Pancreas (tissue), 10 donors: ENCODE measurements at regions not wholly inside any gene's neighbourhood (a gene's known extent, or its start where the extent isn't known, plus 50 kb on each side); places are given as distances from the start of the nearest gene placed in this dataset.

Experiments used
- ATAC-seq, 4 donors: fragments of 200-7000 bp; cut with Tn5 transposase; one replicate each; pipeline versions ENCODE4 v1.8.0 to v1.9.1; 2020; ENCODE audit warnings: mild to moderate bottlenecking in 4 of 4, moderate library complexity in 4 of 4
- DNase-seq, 6 donors: peaks; one replicate each; pipeline ENCODE4 v3.0.0-alpha.2; 2020
- FAIRE-seq: peaks from 2 replicates; lab custom pipeline; 2012; peaks lifted over from hg19 to GRCh38; lab: Jason Lieb, UNC
- H3K27ac ChIP-seq, 4 donors: fragments of 200-600 bp; sonication (generic); 1 replicate in 3 of 4; 2 replicates in 1 of 4; pipeline versions ENCODE4 v1.5.0 to v1.8.0; 2020
- H3K27me3 ChIP-seq, 4 donors: fragments of 200-600 bp; one replicate each; pipeline ENCODE4 v1.8.0; 2021
- H3K36me3 ChIP-seq, 3 donors: fragments of 200-600 bp; sonication (generic) in 1 of 3; one replicate each; pipeline versions ENCODE4 v1.5.0 to v1.8.0; 2020 to 2021
- H3K4me1 ChIP-seq, 3 donors: fragments of 200-600 bp; one replicate each; pipeline ENCODE4 v1.8.0; 2021
- H3K4me3 ChIP-seq, 4 donors: fragments of 200-600 bp; sonication (generic) in 2 of 4; one replicate each; pipeline versions ENCODE4 v1.5.0 to v1.8.0; 2020 to 2021
- H3K9me3 ChIP-seq, 4 donors: fragments of 200-600 bp; one replicate each; pipeline ENCODE4 v1.8.0; 2021
- CTCF ChIP-seq, 4 donors: fragments of 200-600 bp; sonication (generic) in 3 of 4; IDR thresholded peaks; one replicate each; pipeline versions ENCODE4 v1.5.0 to v1.8.0; 2021; ENCODE audit warnings: antibody characterized with exemption in 4 of 4
- WGBS, 2 donors: extraction: QIAGEN DNeasy Blood & Tissue Kit; methylation state at CpG; one replicate each; pipeline ENCODE4 v1.1.7; 2013; 5-methylcytosine and 5-hydroxymethylcytosine counted together
- intact Hi-C, 3 donors: fragments of 100-400 bp; cut with DNase I; formaldehyde crosslinking; loops; one replicate each; pipeline versions ENCODE4 v1.11.1 to v1.14.2; 2022
- donor health status: healthy with polysubstance abuse.
- donor health status: DM: no; HTN: no; CAD: no; lungs with moderate emphysema.
- donor health status: DM: no; HTN: no; CAD: no.
- donor health status: control.
- donor health status: control.
- donor health status: Bipolar disorder and iron deficiency.
- donor health status: DM: yes; HTN: yes; CAD: no.
- donor health status: DM: no; HTN: no; CAD: no.
- donor health status: DM: no; HTN: no; CAD: no.
- donor health status: DM: yes; HTN: yes; CAD: no.

- 78 to 84% methylated on average over 13 of the region's 13 CpGs for WGBS, 2 donors
- Histone ChIP-seq H3K36me3 (no peaks in the 10 kb centered on the region), H3K4me1 (no peaks in the 10 kb centered on the region), H3K27ac (no peak overlapping the region), H3K27me3 (peaks cover 0 to 7% (median 2%) of the 10 kb centered on the region in 4 donors), H3K4me3 (no peak overlapping the region), H3K9me3 (no peaks in the 10 kb centered on the region)
- no peak for TF ChIP-seq CTCF (IDR thresholded peaks at IDR 0.05)
- FAIRE-seq (no peak), ATAC-seq (no peak), DNase-seq (no peak)
- intact Hi-C loops: no loop called here
These were observed 439.8 kb upstream of the OR4E1 start for GRCh38 chr14:22113401-22113800.

DNA sequence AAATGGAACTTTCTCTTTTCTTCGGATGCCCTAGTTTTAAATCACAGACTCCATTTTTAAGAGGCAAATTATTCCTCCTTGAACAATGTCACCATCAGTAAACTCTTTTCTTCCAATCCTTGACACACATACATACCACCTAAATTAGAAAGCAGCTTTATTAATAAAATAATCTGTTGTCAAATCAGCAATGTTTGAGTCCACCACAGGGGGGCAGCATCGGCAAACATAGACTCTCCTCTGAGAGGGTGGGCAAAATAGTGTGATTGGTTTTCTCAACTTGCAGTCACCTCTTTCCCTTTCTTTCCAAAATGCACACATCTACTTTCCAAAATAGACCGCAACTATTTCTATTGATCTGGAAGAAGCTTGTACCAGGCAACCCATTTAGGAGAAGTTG lies 438.4 kb upstream of the OR4E1 start:
- Histone ChIP-seq H3K27ac (no peak overlapping the region), H3K4me3 (no peak overlapping the region), H3K4me1 (no peaks in the 10 kb centered on the region), H3K27me3 (peaks cover 0 to 7% (median 2%) of the 10 kb centered on the region in 4 donors), H3K9me3 (no peaks in the 10 kb centered on the region), H3K36me3 (no peaks in the 10 kb centered on the region)
- FAIRE-seq (no peak), DNase-seq (no peak), ATAC-seq (no peak)
- WGBS, 2 donors: 61 to 63% methylated on average over 3 of the region's 3 CpGs
- TF ChIP-seq CTCF (IDR thresholded peaks at IDR 0.05): no peak
- intact Hi-C loops: no loop called here

DNA sequence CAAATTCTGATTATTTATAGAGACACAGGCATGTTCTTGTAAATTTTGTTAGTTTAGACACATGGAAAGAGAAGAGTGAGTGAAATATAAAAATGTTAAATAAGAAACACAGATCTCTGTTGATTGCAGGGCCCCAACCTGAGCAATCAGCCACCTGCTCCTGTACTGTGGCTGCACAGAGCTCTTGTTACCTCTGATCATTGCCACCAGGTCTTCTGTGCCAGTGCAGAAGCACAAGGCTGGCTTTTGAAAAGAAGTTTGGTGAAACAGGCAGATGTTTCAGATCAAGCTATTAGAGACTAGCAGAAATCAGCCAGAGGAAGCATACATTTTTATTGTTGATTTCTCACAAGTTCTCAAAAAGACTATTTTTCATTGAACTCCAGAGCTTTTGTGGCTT lies 434.1 kb upstream of the OR4E1 start:
- DNase-seq (no peak), ATAC-seq (no peak), FAIRE-seq (no peak)
- no peaks in the 10 kb centered on the region for H3K36me3 ChIP-seq
- H3K9me3 ChIP-seq: no peaks in the 10 kb centered on the region
- H3K4me3 ChIP-seq: no peak overlapping the region
- no peaks in the 10 kb centered on the region for H3K4me1 ChIP-seq
- no peak for TF ChIP-seq CTCF (IDR thresholded peaks at IDR 0.05)
- peaks cover 0 to 7% (median 2%) of the 10 kb centered on the region in 4 donors for H3K27me3 ChIP-seq
- H3K27ac ChIP-seq: no peak overlapping the region
- intact Hi-C loops: no loop called here

DNA sequence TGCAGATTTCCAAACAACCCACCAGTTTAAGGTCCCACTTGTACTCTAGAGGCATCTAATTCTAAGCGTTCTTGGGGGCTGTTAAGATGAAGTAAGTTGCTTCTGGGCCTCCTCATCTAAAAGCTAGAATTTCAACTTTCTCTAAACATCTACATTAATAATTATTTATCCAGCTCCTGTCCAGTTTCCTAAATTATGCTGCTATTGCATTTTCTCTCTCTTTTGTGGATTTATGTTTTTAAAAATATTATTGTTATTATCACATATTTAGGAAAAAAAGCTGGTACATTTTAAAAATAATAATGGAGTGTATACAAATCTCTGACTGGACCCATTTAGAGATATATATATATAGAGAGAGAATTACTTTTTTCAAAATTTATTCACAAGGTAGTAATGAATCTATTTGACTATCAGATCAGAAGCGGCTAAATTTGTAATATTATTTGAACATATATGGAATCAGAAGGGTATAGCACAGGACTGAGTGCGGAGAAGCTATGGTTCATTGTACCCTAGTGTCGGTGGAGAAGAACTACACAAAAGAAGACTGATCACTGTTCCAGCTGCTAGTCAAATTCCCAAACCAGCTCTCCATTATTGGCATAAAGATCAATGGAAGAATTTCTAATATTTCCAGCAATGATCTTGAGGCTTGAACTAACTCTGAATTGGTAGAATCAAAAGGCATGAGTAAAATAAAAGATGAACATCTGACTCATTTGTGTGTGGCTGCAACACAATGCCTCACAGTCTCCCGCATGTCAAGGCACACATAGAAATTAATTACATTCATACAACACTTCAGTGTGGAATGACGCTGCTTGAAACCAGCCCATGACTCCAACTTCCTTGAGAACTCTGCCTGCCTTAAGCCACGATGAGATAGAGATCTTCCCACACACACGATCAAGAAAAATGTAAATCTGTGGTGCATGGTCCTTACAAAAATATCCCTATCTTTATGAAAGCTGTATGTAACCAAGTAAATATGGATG lies 433.4 kb upstream of the OR4E1 start:
- Histone ChIP-seq H3K9me3 (no peaks in the 10 kb centered on the region), H3K36me3 (no peaks in the 10 kb centered on the region), H3K4me1 (no peaks in the 10 kb centered on the region), H3K27me3 (peaks cover 0 to 6% (median 2%) of the 10 kb centered on the region in 4 donors), H3K27ac (no peak overlapping the region), H3K4me3 (no peak overlapping the region)
- intact Hi-C loops: no loop called here
- DNase-seq (no peak), FAIRE-seq (no peak), ATAC-seq (no peak)
- WGBS, 2 donors: 62 to 68% methylated on average over 8 of the region's 8 CpGs
- TF ChIP-seq CTCF (IDR thresholded peaks at IDR 0.05): no peak

DNA sequence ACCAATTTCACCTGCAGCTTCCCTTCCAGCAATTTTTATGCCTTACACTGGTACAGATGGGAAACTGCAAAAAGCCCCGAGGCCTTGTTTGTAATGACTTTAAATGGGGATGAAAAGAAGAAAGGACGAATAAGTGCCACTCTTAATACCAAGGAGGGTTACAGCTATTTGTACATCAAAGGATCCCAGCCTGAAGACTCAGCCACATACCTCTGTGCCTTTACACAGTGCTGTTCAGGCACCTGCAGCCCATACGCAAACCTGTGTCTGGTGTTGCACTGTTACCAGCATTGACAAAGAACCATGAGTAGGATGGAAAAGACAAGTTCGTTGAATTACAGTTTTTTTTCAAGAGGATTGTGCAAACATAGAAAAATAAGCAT lies 432.0 kb upstream of the OR4E1 start:
- Histone ChIP-seq H3K27me3 (no peaks in the 10 kb centered on the region), H3K9me3 (no peaks in the 10 kb centered on the region), H3K4me1 (no peaks in the 10 kb centered on the region), H3K27ac (no peak overlapping the region), H3K36me3 (no peaks in the 10 kb centered on the region), H3K4me3 (no peak overlapping the region)
- TF ChIP-seq CTCF (IDR thresholded peaks at IDR 0.05): no peak
- ATAC-seq (no peak), FAIRE-seq (no peak), DNase-seq (no peak)
- intact Hi-C loops: no loop called here
- 44 to 54% methylated on average over 4 of the region's 4 CpGs for WGBS, 2 donors
